ENCODE measurements at regions not wholly inside any gene's neighbourhood (a gene's known extent, or its start where the extent isn't known, plus 50 kb on each side); places are given as distances from the start of the nearest gene placed in this dataset.
"Not testable (repeated sequence)": the region's sequence is repeated elsewhere in the genome, so short reads cannot be mapped to it uniquely, and the experiment has no call there.

GRCh38 chr21:20207335-20207734 lies 790.9 kb upstream of the NCAM2 start:
- WGBS, 2 donors = 67 to 77% methylated on average over 3 of the region's 3 CpGs
- Histone ChIP-seq H3K4me1 (no peaks in the 10 kb centered on the region), H3K4me3 (no peak overlapping the region), H3K36me3 (no peaks in the 10 kb centered on the region), H3K9me3 (peaks cover 0 to 3% (median 0%) of the 10 kb centered on the region in 11 donors), H3K27me3 (no peaks in the 10 kb centered on the region), H3K27ac (no peak overlapping the region)
- DNase-seq = no peak
- TF ChIP-seq CTCF (IDR thresholded peaks at IDR 0.05) = no peak
- ATAC-seq = no peak
- intact Hi-C loops (cut with DNase I) = no loop called here

- Histone ChIP-seq H3K4me3 (no peak overlapping the region), H3K4me1 (no peaks in the 10 kb centered on the region), H3K36me3 (no peaks in the 10 kb centered on the region), H3K27ac (no peak overlapping the region), H3K27me3 (no peaks in the 10 kb centered on the region), H3K9me3 (peaks cover 0 to 28% (median 0%) of the 10 kb centered on the region in 11 donors)
- ATAC-seq (no peak), DNase-seq (no peak)
- no peak for TF ChIP-seq CTCF (IDR thresholded peaks at IDR 0.05)
- WGBS, 2 donors = 81% methylated on average over 6 of the region's 6 CpGs
- intact Hi-C loops (cut with DNase I) = no loop called here
Observed at GRCh38 chr21:20215959-20216358, 782.2 kb upstream of the NCAM2 start.

- H3K9me3 ChIP-seq = peaks cover 0 to 27% (median 0%) of the 10 kb centered on the region in 11 donors
- H3K4me3 ChIP-seq = no peak overlapping the region
- H3K4me1 ChIP-seq = no peaks in the 10 kb centered on the region
- no peaks in the 10 kb centered on the region for H3K27me3 ChIP-seq
- no peak for ATAC-seq
- intact Hi-C loops (cut with DNase I) = no loop called here
- H3K27ac ChIP-seq = no peak overlapping the region
- DNase-seq = no peak
- no peak for TF ChIP-seq CTCF (IDR thresholded peaks at IDR 0.05)
- no peaks in the 10 kb centered on the region for H3K36me3 ChIP-seq
Observed at GRCh38 chr21:20220586-20220985, 777.6 kb upstream of the NCAM2 start.

GRCh38 chr21:20221981-20222380 lies 776.2 kb upstream of the NCAM2 start:
- H3K27ac ChIP-seq; DNase-seq; H3K4me3 ChIP-seq; H3K4me1 ChIP-seq; intact Hi-C loops (cut with DNase I); H3K27me3 ChIP-seq; ATAC-seq; H3K36me3 ChIP-seq: not testable (repeated sequence)
- H3K9me3 ChIP-seq = peaks cover 0 to 22% (median 0%) of the 10 kb centered on the region in 11 donors
- 90 to 92% methylated on average over 12 of the region's 12 CpGs for WGBS, 2 donors

GRCh38 chr21:20236649-20237048 lies 761.6 kb upstream of the NCAM2 start:
- ATAC-seq; intact Hi-C loops (cut with DNase I): not testable (repeated sequence)

GRCh38 chr21:20249401-20249800 lies 748.8 kb upstream of the NCAM2 start:
- ATAC-seq (no peak), DNase-seq (no peak)
- TF ChIP-seq CTCF (IDR thresholded peaks at IDR 0.05) = no peak
- Histone ChIP-seq H3K27me3 (no peaks in the 10 kb centered on the region), H3K4me3 (no peak overlapping the region), H3K36me3 (no peaks in the 10 kb centered on the region), H3K9me3 (no peaks in the 10 kb centered on the region), H3K4me1 (no peaks in the 10 kb centered on the region), H3K27ac (no peak overlapping the region)
- 59 to 63% methylated on average over 1 of the region's 1 CpG for WGBS, 2 donors
- intact Hi-C loops (cut with DNase I) = no loop called here

More at GRCh38 chr21:20236649-20237048, 761.6 kb upstream of the NCAM2 start:
- not testable (repeated sequence) for H3K27me3 ChIP-seq, H3K4me1 ChIP-seq, H3K27ac ChIP-seq, H3K36me3 ChIP-seq, H3K4me3 ChIP-seq, DNase-seq
- WGBS, 2 donors = 31 to 32% methylated on average over 1 of the region's 1 CpG
- peaks cover 0 to 70% (median 14%) of the 10 kb centered on the region in 11 donors for H3K9me3 ChIP-seq
